RWPE1 (cell line): ENCODE measurements at regions not wholly inside any gene's neighbourhood (a gene's known extent, or its start where the extent isn't known, plus 50 kb on each side); places are given as distances from the start of the nearest gene placed in this dataset.
"Not testable (repeated sequence)": the region's sequence is repeated elsewhere in the genome, so short reads cannot be mapped to it uniquely, and the experiment has no call there.

Experiments used
- CTCF ChIA-PET: fragments of 350-600 bp; sonication (Branson Sonifier 250); formaldehyde crosslinking; extraction: SDS; loops from one replicate; lab custom pipeline; 2021; lab: Yijun Ruan, JAX
- POLR2A ChIA-PET: fragments of 400-600 bp; formaldehyde crosslinking; extraction: SDS; loops from one replicate; lab custom pipeline; 2020; ENCODE audit warnings: antibody characterized with exemption; ENCODE audit not compliant: low non-redundant PET; lab: Yijun Ruan, JAX
- DNase-seq: peaks from one replicate; pipeline ENCODE4 v3.0.0; 2012; ENCODE audit warnings: low spot score
- H3K27ac ChIP-seq: fragments of 450-650 bp; 2 replicates; pipeline ENCODE4 v1.5.1; 2017
- CTCF ChIP-seq: fragments of 450-650 bp; conservative IDR thresholded peaks from 2 replicates; pipeline ENCODE4 v1.5.1; 2017; ENCODE audit warnings: low read depth, mild to moderate bottlenecking

DNA sequence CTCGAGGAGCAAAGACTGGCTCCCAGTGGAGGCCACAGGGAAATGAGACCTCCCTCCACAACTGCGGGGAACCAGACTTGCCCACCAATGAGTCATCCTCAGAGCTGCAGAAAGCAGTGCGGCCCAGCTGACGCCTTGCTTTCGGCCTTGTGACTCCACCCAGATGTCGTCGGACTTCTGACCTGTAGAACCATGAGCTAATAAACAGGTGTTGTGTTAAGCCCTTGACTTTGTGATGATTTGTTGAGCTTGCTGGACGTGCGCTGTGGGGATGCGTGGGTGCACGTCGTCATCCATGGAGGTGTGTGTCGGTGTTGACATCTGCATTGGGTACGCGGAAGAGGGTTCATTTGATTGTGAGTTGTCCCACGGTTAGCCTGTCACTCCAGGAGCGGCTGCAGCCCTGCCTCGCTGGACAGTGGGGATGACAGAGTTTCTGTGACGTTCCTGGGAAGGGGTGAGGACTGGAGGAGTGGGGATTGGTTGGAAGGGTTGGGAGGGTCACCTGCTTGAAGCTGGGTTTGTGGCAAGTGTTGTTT, 154.1 kb downstream of the SH3BP4 start:
- ChIA-PET CTCF (interaction anchor here (0.6 to 1.9 kb wide), 2 partner anchors 328 to 558 kb away, joined by 3 to 5 read pairs; no protein-coding TSS in a partner anchor), POLR2A (no interaction called here)
- TF ChIP-seq CTCF, result no peak
- no peak overlapping the region for H3K27ac ChIP-seq
- no peak for DNase-seq

GRCh38 chr2:235106874-235107639, 155.2 kb downstream of the SH3BP4 start:
- CTCF ChIA-PET, result interaction anchor here (0.6 to 1.9 kb wide), 8 partner anchors 9 to 1135 kb away, joined by 3 to 18 read pairs (median 4); no protein-coding TSS in a partner anchor

GRCh38 chr2:235107640-235107951, 155.8 kb downstream of the SH3BP4 start:
- POLR2A ChIA-PET, result no interaction called here
- no peak for TF ChIP-seq CTCF
- CTCF ChIA-PET, result interaction anchor here (0.6 to 1.9 kb wide), 8 partner anchors 9 to 1112 kb away, joined by 3 to 18 read pairs (median 4); no protein-coding TSS in a partner anchor
- H3K27ac ChIP-seq, result no peak overlapping the region
- no peak for DNase-seq

More at GRCh38 chr2:235106874-235107639, 155.2 kb downstream of the SH3BP4 start:
- POLR2A ChIA-PET, result no interaction called here
- no peak overlapping the region for H3K27ac ChIP-seq
- peak; percentile 71 for DNase-seq
- peak; percentile 68 for TF ChIP-seq CTCF

DNA sequence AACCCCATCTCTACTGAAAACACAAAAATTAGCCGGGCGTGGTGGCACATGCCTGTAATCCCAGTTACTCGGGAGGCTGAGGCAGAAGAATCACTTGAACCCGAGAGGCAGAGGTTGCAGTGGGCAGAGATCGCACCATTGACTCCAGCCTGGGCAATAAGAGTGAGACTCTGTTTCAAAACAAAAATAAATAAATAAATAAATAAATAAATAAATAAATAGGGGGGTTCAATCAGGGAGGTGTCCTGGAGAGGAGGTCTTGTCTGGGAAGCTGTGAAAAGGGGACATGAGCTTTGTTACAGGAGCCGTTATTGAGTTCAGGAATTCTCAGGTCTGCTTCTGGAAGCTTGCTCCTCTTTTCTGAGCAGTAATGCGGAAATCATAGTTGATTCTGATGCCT, 157.7 kb downstream of the SH3BP4 start:
- H3K27ac ChIP-seq, POLR2A ChIA-PET, DNase-seq: not testable (repeated sequence)
- CTCF ChIA-PET, result interaction anchor here (0.5 kb wide), 1 partner anchor 1306 kb away, joined by 3 read pairs; no protein-coding TSS in a partner anchor

DNA sequence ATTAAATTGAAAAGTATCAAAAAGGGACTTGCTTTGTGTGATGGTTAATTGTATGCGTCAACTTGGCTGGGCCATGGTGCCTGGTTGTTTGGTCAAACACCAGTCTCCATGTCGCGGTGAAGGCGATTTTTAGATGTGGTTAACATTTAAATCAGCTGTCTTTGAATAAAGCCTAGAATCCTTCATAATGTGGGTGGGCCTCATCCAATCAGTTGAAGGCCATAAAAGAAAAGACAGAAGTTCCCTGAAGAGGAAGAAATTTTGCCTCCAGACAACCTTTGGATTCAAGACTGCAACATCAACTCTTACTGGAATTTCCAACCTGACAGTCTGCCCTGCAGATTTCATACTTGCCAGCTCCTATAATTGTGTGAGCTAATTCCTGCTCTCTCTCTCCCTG, 160.5 kb downstream of the SH3BP4 start:
- TF ChIP-seq CTCF, result no peak
- H3K27ac ChIP-seq, result no peak overlapping the region
- no peak for DNase-seq
- POLR2A ChIA-PET, result no interaction called here
- CTCF ChIA-PET, result no interaction called here

DNA sequence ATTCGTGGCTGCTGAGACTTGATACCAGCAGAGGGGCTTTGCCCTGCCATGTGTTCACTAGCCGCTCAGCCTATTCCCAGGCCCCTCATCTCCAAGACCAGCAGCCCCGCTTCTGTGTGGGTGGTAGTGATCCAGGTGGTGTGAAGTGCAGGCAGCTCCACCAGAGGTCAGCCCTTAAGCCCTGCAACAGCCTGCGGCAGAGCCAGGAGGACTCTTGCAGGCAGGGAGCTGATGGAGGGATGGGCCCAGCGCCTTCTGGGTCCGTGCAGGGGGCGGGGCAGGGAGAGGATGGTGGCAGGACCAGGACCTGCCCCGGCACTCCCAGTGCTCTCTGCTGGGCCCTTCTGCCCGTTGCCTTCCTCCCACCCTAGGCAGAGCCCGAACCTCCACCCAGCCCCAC, 162.0 kb downstream of the SH3BP4 start:
- no peak for TF ChIP-seq CTCF
- CTCF ChIA-PET, result interaction anchor here (0.8 kb wide), 1 partner anchor 22 kb away, joined by 3 read pairs; no protein-coding TSS in a partner anchor
- no peak for DNase-seq

GRCh38 chr2:235114286-235114685, 162.5 kb downstream of the SH3BP4 start:
- ChIA-PET POLR2A (no interaction called here), CTCF (interaction anchor here (0.6 kb wide), 1 partner anchor 442 kb away, joined by 3 read pairs; no protein-coding TSS in a partner anchor)
- no peak for DNase-seq
- no peak for TF ChIP-seq CTCF
- no peak overlapping the region for H3K27ac ChIP-seq

More for the DNA sequence above, 162.0 kb downstream of the SH3BP4 start:
- H3K27ac ChIP-seq, result no peak overlapping the region
- POLR2A ChIA-PET, result no interaction called here
